ENCODE measurements at regions not wholly inside any gene's neighbourhood (a gene's known extent, or its start where the extent isn't known, plus 50 kb on each side); places are given as distances from the start of the nearest gene placed in this dataset.

DNA sequence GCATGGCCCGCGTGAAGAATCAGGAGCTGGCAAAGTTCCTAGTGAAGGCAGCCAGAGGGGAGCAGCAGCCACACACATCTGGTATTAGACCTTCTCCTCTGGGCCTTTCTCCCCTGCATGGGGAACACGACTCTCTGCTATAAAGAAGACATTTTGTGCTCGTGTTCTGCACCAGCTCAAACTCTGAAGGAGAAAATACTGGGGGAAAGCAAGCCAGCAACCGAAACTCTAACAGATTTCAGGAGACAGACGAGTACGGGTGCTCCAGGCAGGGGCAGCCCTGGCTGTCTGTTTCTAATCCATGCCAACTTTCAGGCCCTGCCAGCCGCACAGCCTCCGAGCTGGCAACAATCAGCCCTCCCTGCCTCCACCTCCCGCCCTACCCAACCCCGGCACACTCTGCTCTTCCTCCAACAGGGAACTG lies 296.3 kb downstream of the BRD1 start:
- BruUV-seq (replicated peaks) = no TSS peak
- H3K9me2 ChIP-seq (ENCODE audit: insufficient read depth) = no peaks in the 10 kb centered on the region
- no peak overlapping the region for H3K9ac ChIP-seq (ENCODE audit: low read length)
- no peaks in the 10 kb centered on the region; a peak in 1 of 4 replicates for H3K36me3 ChIP-seq (ENCODE audit: control insufficient read depth in 1 of 2, insufficient read depth in 2 of 2, low read length in 2 of 2)
- no peak overlapping the region for H3K4me2 ChIP-seq (ENCODE audit: low read length)
- H3K79me2 ChIP-seq (ENCODE audit: insufficient read depth, low read length) = peaks cover 7% of the 10 kb centered on the region; the same call in 1 of the 2 replicates
- H3K4me3 ChIP-seq (replicated peaks in 1 of 2; ENCODE audit: low read depth in 1 of 2, low read length in 2 of 2) = no peak overlapping the region
- no peak for DNase-seq (ENCODE audit: low read depth, low spot score)
- ChIA-PET POLR2A (no interaction called here), RAD21 (ENCODE audit: low non-redundant PET in 1 of 2, low total read pairs in 2 of 2, uncharacterized antibody in 2 of 2, unreplicated experiment in 2 of 2) (no interaction called here), CTCF (no interaction called here)
- H2AFZ ChIP-seq (ENCODE audit: low read depth, low read length, poor library complexity, severe bottlenecking) = no peak overlapping the region
- H4K20me1 ChIP-seq (ENCODE audit: insufficient read depth) = no peaks in the 10 kb centered on the region
- no peak overlapping the region for H3K27ac ChIP-seq (ENCODE audit: low read depth, low read length)
- no peaks in the 10 kb centered on the region for H3K27me3 ChIP-seq (ENCODE audit: insufficient read depth, low read length)
- intact Hi-C loops (cut with micrococcal nuclease) = loop anchor here (10.0 kb wide), 1 partner anchor 97 kb away; no protein-coding TSS in a partner anchor
- no peaks in the 10 kb centered on the region for H3K4me1 ChIP-seq (ENCODE audit: control insufficient read depth in 1 of 2, insufficient read depth in 2 of 2, low read length in 2 of 2)
- TF ChIP-seq SIN3A (IDR thresholded peaks at IDR 0.05; ENCODE audit: low read depth) (no peak), YY1 (IDR thresholded peaks at IDR 0.05; ENCODE audit: extremely low read depth, insufficient replicate concordance, low read depth, low read length) (no peak), SP1 (IDR thresholded peaks at IDR 0.05; ENCODE audit: low read depth) (no peak), JUND (IDR thresholded peaks at IDR 0.05) (no peak), TCF7L2 (IDR thresholded peaks at IDR 0.05; ENCODE audit: borderline replicate concordance, extremely low read depth, insufficient read depth, insufficient read length) (no peak), ELF1 (IDR thresholded peaks at IDR 0.05; ENCODE audit: borderline replicate concordance, low read depth) (no peak), RAD21 (IDR thresholded peaks at IDR 0.05; ENCODE audit: low read depth) (no peak), FOSL1 (IDR thresholded peaks at IDR 0.05; ENCODE audit: low read depth) (no peak), ATF3 (IDR thresholded peaks at IDR 0.05) (no peak), CEBPB (IDR thresholded peaks at IDR 0.05; ENCODE audit: low read depth) (no peak), POLR2A (IDR thresholded peaks at IDR 0.05; ENCODE audit: borderline replicate concordance, extremely low read depth, insufficient read depth, insufficient read length) (no peak), EGR1 (IDR thresholded peaks at IDR 0.05; ENCODE audit: low read depth) (no peak), ZFX (IDR thresholded peaks at IDR 0.05) (no peak)
- TF ChIP-seq, protein P1, sequence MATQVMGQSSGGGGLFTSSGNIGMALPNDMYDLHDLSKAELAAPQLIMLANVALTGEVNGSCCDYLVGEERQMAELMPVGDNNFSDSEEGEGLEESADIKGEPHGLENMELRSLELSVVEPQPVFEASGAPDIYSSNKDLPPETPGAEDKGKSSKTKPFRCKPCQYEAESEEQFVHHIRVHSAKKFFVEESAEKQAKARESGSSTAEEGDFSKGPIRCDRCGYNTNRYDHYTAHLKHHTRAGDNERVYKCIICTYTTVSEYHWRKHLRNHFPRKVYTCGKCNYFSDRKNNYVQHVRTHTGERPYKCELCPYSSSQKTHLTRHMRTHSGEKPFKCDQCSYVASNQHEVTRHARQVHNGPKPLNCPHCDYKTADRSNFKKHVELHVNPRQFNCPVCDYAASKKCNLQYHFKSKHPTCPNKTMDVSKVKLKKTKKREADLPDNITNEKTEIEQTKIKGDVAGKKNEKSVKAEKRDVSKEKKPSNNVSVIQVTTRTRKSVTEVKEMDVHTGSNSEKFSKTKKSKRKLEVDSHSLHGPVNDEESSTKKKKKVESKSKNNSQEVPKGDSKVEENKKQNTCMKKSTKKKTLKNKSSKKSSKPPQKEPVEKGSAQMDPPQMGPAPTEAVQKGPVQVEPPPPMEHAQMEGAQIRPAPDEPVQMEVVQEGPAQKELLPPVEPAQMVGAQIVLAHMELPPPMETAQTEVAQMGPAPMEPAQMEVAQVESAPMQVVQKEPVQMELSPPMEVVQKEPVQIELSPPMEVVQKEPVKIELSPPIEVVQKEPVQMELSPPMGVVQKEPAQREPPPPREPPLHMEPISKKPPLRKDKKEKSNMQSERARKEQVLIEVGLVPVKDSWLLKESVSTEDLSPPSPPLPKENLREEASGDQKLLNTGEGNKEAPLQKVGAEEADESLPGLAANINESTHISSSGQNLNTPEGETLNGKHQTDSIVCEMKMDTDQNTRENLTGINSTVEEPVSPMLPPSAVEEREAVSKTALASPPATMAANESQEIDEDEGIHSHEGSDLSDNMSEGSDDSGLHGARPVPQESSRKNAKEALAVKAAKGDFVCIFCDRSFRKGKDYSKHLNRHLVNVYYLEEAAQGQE (IDR thresholded peaks at IDR 0.05; ENCODE audit: low read depth) = no peak
- ATAC-seq = no peak
- H3K9me3 ChIP-seq (ENCODE audit: control insufficient read depth in 1 of 2, insufficient read depth in 1 of 2, low read depth in 1 of 2, low read length in 2 of 2) = no peaks in the 10 kb centered on the region
